Body of pancreas (tissue), 4 donors: ENCODE measurements at regions not wholly inside any gene's neighbourhood (a gene's known extent, or its start where the extent isn't known, plus 50 kb on each side); places are given as distances from the start of the nearest gene placed in this dataset.

Experiments used
- CTCF ChIP-seq, 7 experiments: fragments of 450-650 bp in 4 of 7; fragments of 200-600 bp in 3 of 7; sonication (generic) in 3 of 7; IDR thresholded peaks; one replicate each; pipeline ENCODE4 v1.5.1; 2016 to 2019; ENCODE audit warnings: antibody characterized with exemption in 7 of 7
- POLR2A ChIP-seq, 3 donors: fragments of 450-650 bp; IDR thresholded peaks; one replicate each; pipeline ENCODE4 v1.6.1; 2016; ENCODE audit warnings: antibody characterized with exemption in 3 of 3, mild to moderate bottlenecking in 2 of 3

- TF ChIP-seq CTCF (IDR thresholded peaks at IDR 0.05) (no peak), POLR2A (IDR thresholded peaks at IDR 0.05) (no peak)
Measured at GRCh38 chr6:166715065-166715464, 88.0 kb upstream of the RPS6KA2 start.
